Skeletal muscle cell (primary cell): ENCODE measurements at regions not wholly inside any gene's neighbourhood (a gene's known extent, or its start where the extent isn't known, plus 50 kb on each side); places are given as distances from the start of the nearest gene placed in this dataset.

Experiments
- DNase-seq: peaks from one replicate; pipeline ENCODE4 v3.0.0-alpha.2; 2010; ENCODE audit warnings: low read depth
- H3K4me3 ChIP-seq: 2 replicates; pipeline ENCODE4 v1.5.1; 2011; ENCODE audit warnings: low read depth, mild to moderate bottlenecking, control low read depth, low read length, moderate library complexity

DNA sequence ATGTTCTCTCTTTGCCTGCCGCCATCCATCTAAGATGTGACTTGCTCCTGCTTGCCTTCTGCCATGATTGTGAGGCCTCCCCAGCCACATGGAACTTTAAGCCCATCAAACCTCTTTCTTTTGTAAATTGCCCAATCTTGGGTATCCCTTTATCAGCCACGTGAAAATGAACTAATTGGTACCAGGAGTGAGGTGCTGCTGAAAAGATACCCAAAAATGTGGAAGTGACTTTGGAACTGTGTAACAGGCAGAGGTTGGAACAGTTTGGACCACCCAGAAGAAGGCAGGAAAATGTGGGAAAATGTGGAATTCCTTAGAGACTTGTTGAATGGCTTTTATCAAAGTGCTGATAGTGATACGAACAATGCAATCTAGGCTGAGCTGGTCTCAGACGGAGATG, 694.9 kb downstream of the FRK start:
- DNase-seq = no peak
- H3K4me3 ChIP-seq = no peak overlapping the region

DNA sequence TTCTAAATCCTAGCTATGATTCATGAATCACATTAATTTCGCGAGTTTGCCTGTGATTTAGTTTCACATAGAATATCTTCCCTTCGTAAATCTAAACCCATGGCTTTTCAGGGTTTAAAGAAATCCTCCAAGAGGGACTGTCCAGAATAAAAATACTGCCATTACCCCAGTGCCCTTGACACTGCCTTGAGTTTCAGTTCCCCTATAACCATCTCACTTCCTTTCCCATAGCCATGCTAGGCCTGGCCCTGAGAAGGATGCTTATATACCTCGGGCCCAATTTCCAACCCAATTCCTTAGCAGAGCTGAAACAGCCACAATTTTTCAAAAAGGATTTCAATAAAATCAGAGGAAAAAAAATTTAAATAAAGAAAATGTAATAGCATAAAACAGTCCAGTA, 697.3 kb downstream of the FRK start:
- no peak for DNase-seq
- no peak overlapping the region for H3K4me3 ChIP-seq

DNA sequence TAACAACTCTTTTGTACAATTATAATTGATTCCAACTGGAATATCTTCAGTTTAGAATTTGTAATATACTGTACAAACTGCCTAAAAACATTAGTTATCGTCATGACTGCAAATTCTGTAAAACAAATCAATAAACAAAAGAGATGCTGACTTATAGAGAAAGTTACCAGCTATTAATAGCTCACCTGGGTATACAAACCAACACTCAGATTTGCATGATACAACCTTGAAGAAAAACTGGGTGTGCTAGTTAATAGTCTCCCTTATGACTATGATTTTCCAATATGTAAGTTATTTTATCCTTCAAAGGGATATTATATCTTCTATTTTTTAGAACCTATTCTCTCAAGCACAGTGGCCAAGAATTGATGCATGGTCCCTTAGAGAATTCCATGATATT, 698.5 kb downstream of the FRK start:
- DNase-seq = no peak
- H3K4me3 ChIP-seq = no peak overlapping the region

- no peak for DNase-seq
Observed at GRCh38 chr6:115360602-115361325, 699.9 kb downstream of the FRK start.

GRCh38 chr6:115358616-115359015, 702.1 kb downstream of the FRK start:
- H3K4me3 ChIP-seq = no peak overlapping the region
- DNase-seq = no peak

More at GRCh38 chr6:115360602-115361325, 699.9 kb downstream of the FRK start:
- H3K4me3 ChIP-seq = no peak overlapping the region

DNA sequence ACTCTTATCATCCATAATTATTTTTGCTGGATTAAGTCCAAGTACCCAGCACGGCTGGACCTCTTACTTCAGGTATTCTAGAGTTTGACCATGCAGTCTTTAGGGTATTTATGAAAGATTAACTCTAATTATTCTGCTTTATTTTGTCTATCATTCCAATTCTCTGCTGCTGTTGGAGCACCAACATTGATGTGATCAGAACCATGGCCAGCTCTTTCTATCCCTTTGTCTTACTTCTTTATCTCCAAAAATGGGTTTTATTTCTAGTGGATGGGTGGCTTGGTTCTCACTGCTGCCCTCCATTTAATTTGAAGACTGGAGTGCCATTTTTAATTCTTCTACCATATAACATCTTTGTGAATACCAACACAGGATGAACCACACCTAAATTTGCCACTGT, 704.3 kb downstream of the FRK start:
- no peak overlapping the region for H3K4me3 ChIP-seq
- no peak for DNase-seq

DNA sequence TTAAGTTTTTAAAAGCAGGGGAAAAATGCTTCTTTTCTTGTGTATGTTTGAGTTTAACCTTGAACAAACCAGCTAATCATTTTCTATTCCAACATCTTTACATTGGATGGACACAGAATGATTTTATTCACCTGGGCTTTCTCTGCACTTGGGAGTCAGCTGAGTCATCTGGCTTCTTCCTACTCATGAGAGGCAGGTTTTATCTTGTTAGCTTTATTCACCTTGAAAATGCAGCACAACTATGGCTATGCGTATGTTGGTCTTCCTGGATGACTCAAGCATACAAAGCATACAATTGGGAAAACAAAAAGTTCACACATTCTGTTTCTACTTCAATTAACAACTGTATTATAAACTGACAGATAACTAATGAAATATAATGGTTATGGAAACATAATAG, 737.7 kb downstream of the FRK start:
- DNase-seq = no peak

GRCh38 chr6:115319823-115320222, 740.9 kb downstream of the FRK start:
- no peak for DNase-seq

More for the DNA sequence above, 737.7 kb downstream of the FRK start:
- no peak overlapping the region for H3K4me3 ChIP-seq

DNA sequence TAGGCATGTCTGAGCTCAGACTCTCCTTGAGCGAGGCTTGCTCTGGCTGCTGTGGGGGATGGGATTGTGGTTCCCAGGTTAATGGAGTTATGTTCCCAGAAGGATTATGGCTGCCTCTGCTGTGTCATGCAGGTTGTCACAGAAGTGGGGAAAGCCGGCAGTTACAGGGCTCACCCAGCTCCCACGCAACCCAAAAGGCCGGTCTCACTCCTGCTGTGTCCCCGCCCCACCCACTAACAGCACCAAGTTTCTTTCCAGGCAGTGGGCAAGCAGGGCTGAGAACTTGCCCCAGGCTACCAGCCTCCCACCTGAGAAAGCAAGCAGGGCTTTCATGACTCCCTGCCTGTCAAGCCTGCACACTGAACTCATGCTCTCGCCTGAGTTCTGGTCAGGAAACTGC, 750.5 kb downstream of the FRK start:
- DNase-seq = no peak
- H3K4me3 ChIP-seq = no peak overlapping the region

More at GRCh38 chr6:115319823-115320222, 740.9 kb downstream of the FRK start:
- no peak overlapping the region for H3K4me3 ChIP-seq

DNA sequence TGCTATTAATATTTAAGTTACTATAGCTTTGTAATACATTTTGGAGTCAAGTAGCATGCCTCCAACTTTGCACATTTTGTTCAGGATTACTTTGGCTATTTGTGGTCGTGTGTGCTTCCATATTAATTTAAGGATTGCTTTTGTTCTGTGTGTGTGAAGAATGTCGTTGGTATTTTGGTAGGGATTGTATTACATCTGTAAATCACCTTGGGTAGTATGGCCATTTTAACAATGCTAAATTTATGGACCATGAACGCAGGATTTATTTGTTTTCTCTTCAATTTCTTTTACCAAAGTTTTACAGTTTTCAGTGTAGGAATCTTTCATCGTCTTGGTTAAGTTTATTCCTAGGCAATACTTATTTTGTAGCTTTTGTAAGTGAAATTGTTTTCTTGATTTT, 758.0 kb downstream of the FRK start:
- DNase-seq = no peak
- H3K4me3 ChIP-seq = no peak overlapping the region

- no peak for DNase-seq
- H3K4me3 ChIP-seq = no peak overlapping the region
Observed at GRCh38 chr6:115287467-115287866, 773.2 kb downstream of the FRK start.

GRCh38 chr6:115276881-115277565, 783.7 kb downstream of the FRK start:
- DNase-seq = no peak
- no peak overlapping the region for H3K4me3 ChIP-seq

GRCh38 chr6:115272311-115272710, 788.4 kb downstream of the FRK start:
- no peak overlapping the region for H3K4me3 ChIP-seq
- no peak for DNase-seq

DNA sequence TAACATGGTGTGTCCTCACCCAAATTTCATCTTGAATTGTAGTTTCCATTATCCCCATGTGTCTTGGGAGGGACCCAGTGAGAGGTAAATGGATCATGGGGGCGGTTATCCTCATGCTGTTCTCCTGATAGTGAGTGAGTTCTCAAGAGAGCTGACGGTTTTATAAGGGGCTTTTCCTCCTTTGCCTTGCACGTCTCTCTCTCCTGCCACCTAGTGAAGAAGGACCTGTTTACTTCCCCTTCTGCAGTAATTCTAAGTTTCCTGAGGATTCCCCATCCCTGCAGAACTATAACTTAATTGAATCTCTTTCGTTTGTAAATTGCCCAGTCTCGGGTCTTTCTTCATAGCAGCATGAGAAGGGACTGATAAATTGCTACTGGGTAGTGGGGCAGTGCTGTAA, 789.3 kb downstream of the FRK start:
- no peak overlapping the region for H3K4me3 ChIP-seq
- DNase-seq = no peak

DNA sequence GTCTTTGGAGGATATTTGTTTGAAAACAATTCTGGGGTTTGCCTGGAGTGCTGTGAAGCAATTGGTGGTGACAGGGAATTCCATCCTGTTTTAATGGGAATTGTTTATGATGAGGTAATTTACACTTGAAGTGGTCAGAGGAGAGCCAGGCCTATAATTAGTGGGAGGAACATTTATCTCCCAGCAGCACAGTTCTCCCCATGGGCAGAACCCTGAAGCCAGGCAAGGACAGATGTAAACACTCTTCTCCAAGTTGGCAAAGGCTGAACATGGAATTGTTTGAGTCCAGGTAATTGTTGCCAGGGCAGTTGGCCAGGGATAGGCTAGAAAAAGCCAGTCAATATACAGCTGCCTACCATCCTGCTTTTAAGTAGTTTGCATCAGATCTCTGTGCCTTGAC, 789.7 kb downstream of the FRK start:
- no peak overlapping the region for H3K4me3 ChIP-seq
- no peak for DNase-seq

- no peak for DNase-seq
- no peak overlapping the region for H3K4me3 ChIP-seq
Observed at GRCh38 chr6:115241373-115241772, 819.3 kb downstream of the FRK start.

GRCh38 chr6:115221198-115221597, 839.5 kb downstream of the FRK start:
- no peak overlapping the region for H3K4me3 ChIP-seq
- no peak for DNase-seq

DNA sequence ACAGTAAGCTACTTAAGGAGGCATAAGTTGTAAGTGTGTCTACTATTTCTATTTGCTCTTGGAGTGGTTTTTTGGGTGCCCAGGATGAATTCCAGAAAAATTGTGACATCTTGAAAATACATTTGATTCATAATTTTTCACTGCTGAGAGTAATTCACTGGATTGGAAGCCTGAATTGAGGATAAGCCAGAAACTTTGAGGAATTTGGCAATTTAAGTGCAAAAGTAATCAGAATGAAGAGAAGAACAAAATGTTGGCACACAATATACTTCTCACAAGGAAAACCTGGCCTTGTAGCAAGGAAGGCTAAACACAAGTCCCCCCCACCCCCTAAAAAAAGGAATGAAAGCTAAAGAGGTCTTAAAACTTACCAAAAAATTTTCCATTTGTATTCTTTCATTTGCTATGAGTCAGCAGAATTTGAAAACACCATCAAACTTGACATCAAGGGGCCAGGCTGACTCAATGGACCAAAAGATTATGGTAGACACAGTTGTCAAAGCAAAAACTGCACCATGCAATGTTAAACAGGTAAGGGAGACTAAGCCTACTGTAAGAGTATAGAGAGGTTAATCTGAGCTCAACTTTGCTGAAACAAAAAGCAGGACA, 840.0 kb downstream of the FRK start:
- no peak overlapping the region for H3K4me3 ChIP-seq
- DNase-seq = no peak

DNA sequence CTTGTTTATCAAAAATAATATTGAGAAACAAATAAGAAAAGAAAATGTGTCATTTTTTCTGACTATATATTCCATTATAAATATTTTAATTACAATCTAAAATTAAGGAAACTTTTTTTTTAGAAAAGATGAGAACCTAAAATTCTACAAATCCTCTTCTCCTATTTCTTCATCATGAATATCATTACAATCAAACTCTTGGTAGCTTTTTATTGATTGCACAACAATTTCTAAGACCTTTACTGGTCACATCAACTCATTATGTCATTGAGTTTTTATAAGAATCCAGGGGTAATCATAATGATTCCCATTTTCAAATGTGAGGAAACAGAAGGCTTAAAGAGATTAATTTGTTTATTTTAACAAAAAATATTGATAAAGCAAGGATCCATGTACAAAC, 841.0 kb downstream of the FRK start:
- no peak overlapping the region for H3K4me3 ChIP-seq
- no peak for DNase-seq

- no peak overlapping the region for H3K4me3 ChIP-seq
- DNase-seq = no peak
Observed at GRCh38 chr6:115216835-115217234, 843.9 kb downstream of the FRK start.

GRCh38 chr6:115214283-115214682, 846.4 kb downstream of the FRK start:
- no peak for DNase-seq
- H3K4me3 ChIP-seq = no peak overlapping the region
